ENCODE measurements at regions not wholly inside any gene's neighbourhood (a gene's known extent, or its start where the extent isn't known, plus 50 kb on each side); places are given as distances from the start of the nearest gene placed in this dataset.
A peak's percentile ranks its signal among the peaks of the same experiment; 100 is the strongest.

- TF ChIP-seq ZNF701 (tag by site-specific recombination; IDR thresholded peaks at IDR 0.05): no peak
- TF ChIP-seq KLF17 (tag by site-specific recombination; IDR thresholded peaks at IDR 0.05): no peak
- no peak for TF ChIP-seq ZNF544 (tag by site-specific recombination; IDR thresholded peaks at IDR 0.05)
- no peak for TF ChIP-seq ZNF223 (tag by site-specific recombination; IDR thresholded peaks at IDR 0.05)
- no peak for TF ChIP-seq ZBTB26 (tag by site-specific recombination; optimal IDR thresholded peaks at IDR 0.05)
- TF ChIP-seq ZNF660 (tag by site-specific recombination; IDR thresholded peaks at IDR 0.05): no peak
- no peak for TF ChIP-seq ZNF292 (tag by site-specific recombination; IDR thresholded peaks at IDR 0.05; ENCODE audit: borderline replicate concordance, low read depth)
- TF ChIP-seq ZNF416 (tag by site-specific recombination; IDR thresholded peaks at IDR 0.05): no peak
- TF ChIP-seq ZNF121 (tag by site-specific recombination; IDR thresholded peaks at IDR 0.05): no peak
- no peak for TF ChIP-seq ZNF830 (tag by site-specific recombination; IDR thresholded peaks at IDR 0.05; ENCODE audit: low read depth)
- TF ChIP-seq ZFP69B (tag by site-specific recombination; IDR thresholded peaks at IDR 0.05): no peak
- TF ChIP-seq AEBP2 (tag by site-specific recombination; IDR thresholded peaks at IDR 0.05; ENCODE audit: borderline replicate concordance): no peak
- no peak for TF ChIP-seq MZF1 (tag by site-specific recombination; IDR thresholded peaks at IDR 0.05; ENCODE audit: borderline replicate concordance)
- TF ChIP-seq GLIS1 (tag by site-specific recombination; IDR thresholded peaks at IDR 0.05): peak; percentile 23
- no peak for TF ChIP-seq HOXC10 (CRISPR knock-in tag; IDR thresholded peaks at IDR 0.05)
- no peak for TF ChIP-seq WT1 (tag by site-specific recombination; IDR thresholded peaks at IDR 0.05)
- no peak for TF ChIP-seq ZSCAN30 (tag by site-specific recombination; IDR thresholded peaks at IDR 0.05)
- TF ChIP-seq ZNF138 (tag by site-specific recombination; IDR thresholded peaks at IDR 0.05; ENCODE audit: borderline replicate concordance): no peak
- peak; percentile 42; the same call in 1 of the 2 replicates for TF ChIP-seq ATF2 (tag by site-specific recombination; IDR thresholded peaks at IDR 0.05; ENCODE audit: low read depth)
- TF ChIP-seq PRDM10 (tag by site-specific recombination; IDR thresholded peaks at IDR 0.05): peak; percentile 36; the same call in 1 of the 2 replicates
- TF ChIP-seq ZNF302 (tag by site-specific recombination; IDR thresholded peaks at IDR 0.05; ENCODE audit: low read depth): no peak
- no peak for TF ChIP-seq ZNF211 (tag by site-specific recombination; IDR thresholded peaks at IDR 0.05; ENCODE audit: low read depth)
- no peak for TF ChIP-seq ZSCAN16 (tag by site-specific recombination; IDR thresholded peaks at IDR 0.05)
- peak; percentile 74 for TF ChIP-seq ZNF629 (tag by site-specific recombination; IDR thresholded peaks at IDR 0.05)
- TF ChIP-seq ZNF311 (tag by site-specific recombination; IDR thresholded peaks at IDR 0.05; ENCODE audit: borderline replicate concordance): no peak
- TF ChIP-seq ZSCAN5A (tag by site-specific recombination; IDR thresholded peaks at IDR 0.05): no peak
- TF ChIP-seq ZBTB8A (tag by site-specific recombination; IDR thresholded peaks at IDR 0.05): no peak
- TF ChIP-seq MEIS1 (CRISPR knock-in tag; IDR thresholded peaks at IDR 0.05; ENCODE audit: borderline replicate concordance): no peak
These were observed 54.4 kb upstream of the CLNK start (continued) for GRCh38 chr4:10738826-10739489.
